ENCODE measurements at regions not wholly inside any gene's neighbourhood (a gene's known extent, or its start where the extent isn't known, plus 50 kb on each side); places are given as distances from the start of the nearest gene placed in this dataset.

- H3K27ac Mint-ChIP-seq (ENCODE audit: unreplicated experiment) = no peak overlapping the region
- no peak for TF ChIP-seq CTCF (IDR thresholded peaks at IDR 0.05; ENCODE audit: unreplicated experiment)
- no peaks in the 10 kb centered on the region for H3K36me3 Mint-ChIP-seq (ENCODE audit: low read depth, unreplicated experiment)
- no peaks in the 10 kb centered on the region for H3K9me3 Mint-ChIP-seq (ENCODE audit: unreplicated experiment)
- no peaks in the 10 kb centered on the region for H3K27me3 Mint-ChIP-seq (ENCODE audit: unreplicated experiment)
- no peak overlapping the region for H3K4me3 Mint-ChIP-seq (ENCODE audit: unreplicated experiment)
- no peaks in the 10 kb centered on the region for H3K4me1 Mint-ChIP-seq (ENCODE audit: unreplicated experiment)
- DNase-seq (ENCODE audit: low spot score) = no peak
Measured at GRCh38 chr7:17062151-17063044, 180.6 kb upstream of the AGR3 start.

GRCh38 chr7:17063045-17063383 lies 181.2 kb upstream of the AGR3 start:
- peak; percentile 31 for TF ChIP-seq CTCF (IDR thresholded peaks at IDR 0.05; ENCODE audit: unreplicated experiment)
- Mint-ChIP-seq H3K9me3 (ENCODE audit: unreplicated experiment) (no peaks in the 10 kb centered on the region), H3K27me3 (ENCODE audit: unreplicated experiment) (no peaks in the 10 kb centered on the region), H3K36me3 (ENCODE audit: low read depth, unreplicated experiment) (no peaks in the 10 kb centered on the region), H3K4me3 (ENCODE audit: unreplicated experiment) (no peak overlapping the region), H3K27ac (ENCODE audit: unreplicated experiment) (no peak overlapping the region), H3K4me1 (ENCODE audit: unreplicated experiment) (no peaks in the 10 kb centered on the region)
- DNase-seq (ENCODE audit: low spot score) = no peak

GRCh38 chr7:17067691-17068090 lies 185.9 kb upstream of the AGR3 start:
- Mint-ChIP-seq H3K36me3 (ENCODE audit: low read depth, unreplicated experiment) (no peaks in the 10 kb centered on the region), H3K4me3 (ENCODE audit: unreplicated experiment) (no peak overlapping the region), H3K27me3 (ENCODE audit: unreplicated experiment) (no peaks in the 10 kb centered on the region), H3K27ac (ENCODE audit: unreplicated experiment) (no peak overlapping the region), H3K9me3 (ENCODE audit: unreplicated experiment) (no peaks in the 10 kb centered on the region), H3K4me1 (ENCODE audit: unreplicated experiment) (no peaks in the 10 kb centered on the region)
- no peak for DNase-seq (ENCODE audit: low spot score)
- no peak for TF ChIP-seq CTCF (IDR thresholded peaks at IDR 0.05; ENCODE audit: unreplicated experiment)

- H3K4me3 Mint-ChIP-seq (ENCODE audit: unreplicated experiment) = no peak overlapping the region
- H3K4me1 Mint-ChIP-seq (ENCODE audit: unreplicated experiment) = no peaks in the 10 kb centered on the region
- no peak for DNase-seq (ENCODE audit: low spot score)
- no peak overlapping the region for H3K27ac Mint-ChIP-seq (ENCODE audit: unreplicated experiment)
- H3K27me3 Mint-ChIP-seq (ENCODE audit: unreplicated experiment) = no peaks in the 10 kb centered on the region
- TF ChIP-seq CTCF (IDR thresholded peaks at IDR 0.05; ENCODE audit: unreplicated experiment) = no peak
- H3K36me3 Mint-ChIP-seq (ENCODE audit: low read depth, unreplicated experiment) = no peaks in the 10 kb centered on the region
- H3K9me3 Mint-ChIP-seq (ENCODE audit: unreplicated experiment) = no peaks in the 10 kb centered on the region
Measured at GRCh38 chr7:17069146-17069545, 187.4 kb upstream of the AGR3 start.

- TF ChIP-seq CTCF (IDR thresholded peaks at IDR 0.05; ENCODE audit: unreplicated experiment) = no peak
- no peaks in the 10 kb centered on the region for H3K9me3 Mint-ChIP-seq (ENCODE audit: unreplicated experiment)
- H3K4me3 Mint-ChIP-seq (ENCODE audit: unreplicated experiment) = no peak overlapping the region
- DNase-seq (ENCODE audit: low spot score) = no peak
- H3K36me3 Mint-ChIP-seq (ENCODE audit: low read depth, unreplicated experiment) = no peaks in the 10 kb centered on the region
- no peak overlapping the region for H3K27ac Mint-ChIP-seq (ENCODE audit: unreplicated experiment)
- H3K27me3 Mint-ChIP-seq (ENCODE audit: unreplicated experiment) = no peaks in the 10 kb centered on the region
- no peaks in the 10 kb centered on the region for H3K4me1 Mint-ChIP-seq (ENCODE audit: unreplicated experiment)
Measured at GRCh38 chr7:17070231-17070708, 188.5 kb upstream of the AGR3 start.
